Fibroblast of mammary gland (primary cell): ENCODE measurements at regions not wholly inside any gene's neighbourhood (a gene's known extent, or its start where the extent isn't known, plus 50 kb on each side); places are given as distances from the start of the nearest gene placed in this dataset.

Experiments
- DNase-seq: peaks from one replicate; pipeline ENCODE4 v3.0.0-alpha.2; 2010; ENCODE audit warnings: low read depth
- H3K4me3 ChIP-seq: 2 replicates; pipeline ENCODE4 v1.5.1; 2011; ENCODE audit warnings: low read depth, mild to moderate bottlenecking, low read length, moderate library complexity; ENCODE audit not compliant: control insufficient read depth
- TF ChIP-seq, protein P1 (sequence below): conservative IDR thresholded peaks from 2 replicates; pipeline ENCODE4 v1.5.1; 2011; ENCODE audit warnings: low read depth, low read length, inconsistent platforms; ENCODE audit not compliant: control insufficient read depth, insufficient read depth

DNA sequence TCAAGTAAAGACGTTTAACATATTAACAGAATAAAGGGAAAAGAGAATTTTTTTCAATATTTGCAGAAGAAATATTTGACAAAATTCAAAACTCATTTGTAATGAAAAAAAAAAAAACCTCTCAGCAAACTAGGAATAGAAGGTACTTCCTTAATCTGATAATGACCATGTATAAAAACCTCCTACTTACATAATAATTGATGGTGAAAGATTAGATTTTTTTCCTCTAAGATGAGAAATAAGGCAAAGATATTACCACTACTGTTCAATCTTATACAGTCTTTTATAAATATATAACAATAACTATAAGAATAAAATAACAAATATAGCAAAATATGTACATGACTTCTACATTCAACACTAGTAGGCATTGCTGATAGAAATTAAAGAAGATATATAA is 424.6 kb upstream of the KLF4 start:
- TF ChIP-seq, protein P1, sequence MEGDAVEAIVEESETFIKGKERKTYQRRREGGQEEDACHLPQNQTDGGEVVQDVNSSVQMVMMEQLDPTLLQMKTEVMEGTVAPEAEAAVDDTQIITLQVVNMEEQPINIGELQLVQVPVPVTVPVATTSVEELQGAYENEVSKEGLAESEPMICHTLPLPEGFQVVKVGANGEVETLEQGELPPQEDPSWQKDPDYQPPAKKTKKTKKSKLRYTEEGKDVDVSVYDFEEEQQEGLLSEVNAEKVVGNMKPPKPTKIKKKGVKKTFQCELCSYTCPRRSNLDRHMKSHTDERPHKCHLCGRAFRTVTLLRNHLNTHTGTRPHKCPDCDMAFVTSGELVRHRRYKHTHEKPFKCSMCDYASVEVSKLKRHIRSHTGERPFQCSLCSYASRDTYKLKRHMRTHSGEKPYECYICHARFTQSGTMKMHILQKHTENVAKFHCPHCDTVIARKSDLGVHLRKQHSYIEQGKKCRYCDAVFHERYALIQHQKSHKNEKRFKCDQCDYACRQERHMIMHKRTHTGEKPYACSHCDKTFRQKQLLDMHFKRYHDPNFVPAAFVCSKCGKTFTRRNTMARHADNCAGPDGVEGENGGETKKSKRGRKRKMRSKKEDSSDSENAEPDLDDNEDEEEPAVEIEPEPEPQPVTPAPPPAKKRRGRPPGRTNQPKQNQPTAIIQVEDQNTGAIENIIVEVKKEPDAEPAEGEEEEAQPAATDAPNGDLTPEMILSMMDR, result no peak
- no peak overlapping the region for H3K4me3 ChIP-seq
- no peak for DNase-seq

DNA sequence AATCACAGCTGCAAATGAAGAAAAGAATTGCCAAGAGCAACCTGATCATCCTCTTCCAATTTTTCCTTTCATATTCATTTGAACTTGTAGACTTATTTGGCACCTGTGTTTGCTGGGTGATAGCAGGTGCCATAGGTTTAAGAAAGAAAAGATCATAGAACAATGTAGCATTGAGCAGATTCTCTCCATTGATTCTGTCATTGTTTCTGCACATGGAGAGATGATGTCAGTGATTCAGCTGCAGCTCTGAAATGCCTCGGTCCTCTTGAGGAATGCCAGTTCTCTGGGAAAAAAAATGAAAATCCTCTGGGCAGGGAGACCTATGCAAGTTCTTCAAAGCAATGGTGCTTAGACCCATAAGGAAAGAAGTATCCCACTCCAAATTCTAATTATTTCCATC is 418.1 kb upstream of the KLF4 start:
- DNase-seq, result peak; percentile 8
- TF ChIP-seq, protein P1, result no peak
- H3K4me3 ChIP-seq, result no peak overlapping the region

DNA sequence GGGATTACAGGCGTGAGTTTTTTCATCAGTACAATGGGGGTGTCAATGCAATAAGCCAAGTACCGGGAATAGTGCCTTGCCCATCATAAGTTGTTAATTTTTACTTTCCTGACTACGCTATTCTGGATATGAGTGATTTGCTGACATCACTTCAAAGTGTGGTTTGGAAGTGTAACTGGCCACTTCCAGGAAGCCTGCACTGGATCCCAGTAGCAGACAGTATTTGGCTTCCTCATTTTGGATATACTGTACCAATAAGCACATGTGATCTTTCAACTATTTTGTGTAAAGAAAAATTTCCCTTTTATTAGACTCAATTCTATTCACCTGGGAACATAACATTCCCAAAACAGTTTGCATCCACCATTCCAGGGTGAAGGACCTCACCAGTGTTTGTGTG is 417.7 kb upstream of the KLF4 start:
- TF ChIP-seq, protein P1, result no peak
- H3K4me3 ChIP-seq, result no peak overlapping the region
- DNase-seq, result no peak

DNA sequence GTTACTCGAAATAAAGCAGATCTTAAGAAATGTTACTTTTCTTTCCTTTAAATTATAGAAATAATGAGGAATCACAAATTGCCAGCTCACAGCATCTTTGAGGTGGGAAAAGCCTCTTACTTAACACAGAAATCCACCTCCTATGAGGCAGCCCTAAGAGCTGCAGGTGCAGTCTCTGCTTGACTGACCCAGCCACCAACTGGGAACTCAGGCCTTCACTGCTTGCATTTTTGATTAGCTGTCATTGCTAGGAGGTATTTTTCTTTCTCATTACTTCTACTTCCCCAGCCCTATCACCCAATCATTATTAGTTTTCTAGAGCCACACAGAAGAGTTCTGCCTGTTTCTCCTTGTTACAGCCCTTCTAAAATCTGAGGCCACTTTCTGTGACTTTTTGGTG is 416.5 kb upstream of the KLF4 start:
- no peak overlapping the region for H3K4me3 ChIP-seq
- TF ChIP-seq, protein P1, result no peak
- no peak for DNase-seq

DNA sequence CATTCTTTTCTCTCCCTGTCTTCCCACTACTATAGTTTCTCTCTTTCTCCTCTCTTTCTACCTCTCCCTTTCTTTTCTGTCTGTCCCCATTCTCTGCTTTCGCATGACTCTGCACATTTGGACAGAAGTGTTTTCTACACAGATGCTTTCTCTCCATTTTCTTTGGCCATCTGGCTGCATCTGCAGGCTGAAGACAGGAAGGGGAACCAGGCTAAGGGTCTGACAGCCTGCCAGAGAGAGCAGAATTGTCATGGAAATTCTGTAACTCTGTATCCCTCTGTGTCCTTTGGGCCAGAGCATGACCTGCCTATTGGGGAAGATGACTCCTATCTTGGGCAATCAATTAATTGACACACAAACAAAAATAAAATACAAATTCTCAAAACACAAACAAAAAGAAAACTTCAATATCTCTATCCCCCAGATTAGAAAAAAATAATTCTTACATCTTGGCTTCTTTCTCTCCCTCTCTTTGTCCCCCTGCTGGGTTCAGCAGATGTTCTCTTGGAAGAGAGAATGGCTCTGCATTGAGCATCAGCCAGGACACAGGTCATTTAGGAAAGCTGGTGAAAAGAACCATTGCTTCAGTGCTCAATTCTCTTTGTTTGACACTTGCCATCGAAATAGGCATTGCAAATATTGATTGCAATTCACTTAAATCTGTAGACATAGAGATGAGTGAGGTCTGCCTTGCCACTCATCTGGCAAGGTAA is 415.9 kb upstream of the KLF4 start:
- peak; percentile 11 for DNase-seq
- TF ChIP-seq, protein P1, result no peak

DNA sequence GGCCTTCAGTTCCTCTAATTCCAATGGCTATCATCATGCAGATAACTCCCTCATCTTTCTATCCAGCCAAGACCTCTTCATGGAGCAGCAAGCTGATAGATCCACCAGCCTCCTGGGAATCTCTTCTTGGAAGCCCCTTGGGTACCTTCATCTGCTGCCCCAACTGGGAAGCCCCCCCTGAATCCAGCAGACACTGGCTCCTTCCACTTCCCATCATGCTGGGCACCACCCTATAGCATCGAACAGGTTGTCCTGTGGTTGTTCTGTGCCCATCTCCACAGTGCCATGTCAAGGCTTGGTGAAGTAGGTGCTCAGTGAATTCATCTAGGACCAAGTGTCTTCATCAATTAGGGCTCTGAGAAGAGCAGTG is 410.4 kb upstream of the KLF4 start:
- H3K4me3 ChIP-seq, result no peak overlapping the region
- no peak for DNase-seq
- TF ChIP-seq, protein P1, result no peak

More for the DNA sequence above, 415.9 kb upstream of the KLF4 start:
- H3K4me3 ChIP-seq, result no peak overlapping the region

DNA sequence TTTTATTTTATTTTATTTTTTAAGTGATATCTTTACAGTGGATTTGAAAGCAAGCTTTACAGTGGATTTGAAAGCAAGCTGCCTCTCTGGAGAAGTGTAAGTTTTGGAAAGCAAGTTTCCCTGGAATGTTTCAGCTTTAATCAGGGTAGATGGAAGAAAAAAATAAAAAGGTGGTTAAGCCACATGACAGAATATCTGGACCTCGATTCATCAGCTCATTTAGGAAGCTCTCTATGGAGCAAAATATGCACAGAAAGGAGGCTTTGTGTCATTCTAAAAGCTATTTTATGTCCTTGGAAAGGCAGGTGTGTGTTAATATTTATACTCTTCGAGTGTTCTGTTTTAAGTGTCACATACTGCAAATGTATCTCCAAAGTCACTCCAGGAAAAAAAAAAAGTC is 409.2 kb upstream of the KLF4 start:
- TF ChIP-seq, protein P1, result no peak
- no peak for DNase-seq
- no peak overlapping the region for H3K4me3 ChIP-seq
